GM20431 (cell line): ENCODE measurements at regions not wholly inside any gene's neighbourhood (a gene's known extent, or its start where the extent isn't known, plus 50 kb on each side); places are given as distances from the start of the nearest gene placed in this dataset.

Experiments
- in situ Hi-C: fragments of 300-500 bp; cut with MseI, MboI; formaldehyde crosslinking; loops from one replicate; pipeline ENCODE4 v1.15.0; 2020; ENCODE audit warnings: low sequenced_read_pairs; ENCODE audit not compliant: unreplicated experiment

DNA sequence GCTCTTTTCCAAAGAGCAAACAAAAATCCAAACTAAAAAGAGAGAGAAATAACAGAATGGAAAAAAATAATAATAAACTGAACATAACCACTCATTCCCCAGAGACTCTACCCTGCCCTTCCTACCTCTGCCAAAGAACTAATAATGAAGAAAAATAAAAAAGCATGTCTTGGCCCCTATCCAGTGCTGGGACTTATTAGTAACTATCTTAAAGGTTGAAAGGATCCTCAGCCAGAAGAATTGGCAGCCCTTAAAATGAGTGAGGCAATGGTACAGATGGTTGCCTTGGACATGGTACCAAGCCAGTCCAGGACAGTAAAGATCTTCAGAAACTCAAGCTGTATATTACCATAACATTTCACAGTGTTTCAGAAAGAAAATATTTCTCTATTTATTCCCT, 279.3 kb downstream of the HACE1 start:
- in situ Hi-C loops = no loop called here

DNA sequence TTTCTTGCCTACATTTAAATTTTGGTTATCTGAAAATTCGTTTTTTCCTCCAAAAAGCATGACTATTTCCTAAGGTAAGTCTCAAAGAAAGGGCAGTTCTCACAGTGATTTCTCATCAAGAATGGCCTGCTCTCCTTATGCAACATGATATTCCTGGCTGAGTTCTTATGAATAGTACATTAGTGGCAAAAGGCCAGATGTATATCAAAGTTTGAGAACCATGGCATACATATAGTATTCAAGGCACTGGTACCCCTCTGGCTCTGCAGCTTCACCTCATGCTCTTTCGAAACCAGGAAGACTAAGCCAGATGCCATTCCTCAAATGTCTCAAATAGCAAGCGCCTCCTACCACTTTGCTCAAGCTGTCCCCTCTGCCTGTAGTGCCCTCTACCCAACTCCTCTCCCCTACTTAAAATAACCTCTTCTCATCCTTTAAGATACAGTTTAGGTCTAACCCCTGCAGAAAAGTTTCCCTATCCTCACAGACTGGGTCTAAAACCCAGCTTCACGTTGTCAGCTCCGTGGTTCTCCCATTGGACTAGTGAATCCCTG, 280.3 kb downstream of the HACE1 start:
- in situ Hi-C loops = no loop called here

DNA sequence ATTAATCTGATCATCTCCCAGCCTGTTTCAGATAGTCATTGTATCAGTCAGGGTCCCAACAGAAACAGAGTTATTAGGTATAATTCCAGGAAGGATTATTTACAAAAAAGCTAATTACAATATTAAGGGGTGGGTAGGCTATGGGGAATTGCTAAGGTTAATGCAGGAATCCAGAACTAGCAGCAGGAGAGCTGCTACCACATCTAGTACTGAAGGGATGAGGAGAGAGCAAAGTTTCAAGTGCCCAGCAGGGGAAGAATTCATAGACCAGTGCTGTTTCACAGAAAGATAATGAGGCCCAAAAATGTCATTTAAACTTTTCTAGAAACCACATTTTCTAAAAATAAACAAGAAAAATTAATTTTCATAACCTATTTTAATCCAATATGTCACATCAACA, 284.2 kb downstream of the HACE1 start:
- in situ Hi-C loops = no loop called here

DNA sequence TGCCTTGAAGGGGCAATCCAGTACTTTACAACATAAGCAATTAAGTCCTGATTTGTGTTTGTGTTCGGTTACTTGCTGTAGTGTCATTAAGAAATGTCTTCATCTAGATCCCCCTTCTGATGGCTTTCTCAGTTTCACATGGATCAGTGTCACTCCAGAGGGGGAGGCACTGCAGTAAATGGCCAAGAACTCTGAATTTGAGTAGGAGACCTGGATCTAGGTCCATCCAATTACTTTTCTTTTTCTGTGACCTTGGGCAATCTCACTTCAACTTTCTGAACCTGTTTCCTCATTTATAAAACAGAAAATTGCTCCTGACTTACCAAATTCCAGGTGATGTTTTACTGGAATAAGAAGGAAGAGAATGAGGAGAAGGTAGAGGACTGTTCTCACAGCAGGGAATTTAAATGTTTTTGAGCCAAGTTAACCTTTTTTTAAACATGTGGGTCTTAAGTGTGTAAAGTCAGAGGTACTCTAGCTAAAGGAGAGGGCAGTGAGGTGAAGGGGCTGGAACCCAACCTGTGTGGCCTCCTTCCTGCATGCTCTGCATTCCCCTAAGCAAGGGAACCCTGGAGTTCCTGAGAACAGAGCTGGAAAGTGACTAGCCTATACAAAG, 285.5 kb downstream of the HACE1 start:
- in situ Hi-C loops = no loop called here

DNA sequence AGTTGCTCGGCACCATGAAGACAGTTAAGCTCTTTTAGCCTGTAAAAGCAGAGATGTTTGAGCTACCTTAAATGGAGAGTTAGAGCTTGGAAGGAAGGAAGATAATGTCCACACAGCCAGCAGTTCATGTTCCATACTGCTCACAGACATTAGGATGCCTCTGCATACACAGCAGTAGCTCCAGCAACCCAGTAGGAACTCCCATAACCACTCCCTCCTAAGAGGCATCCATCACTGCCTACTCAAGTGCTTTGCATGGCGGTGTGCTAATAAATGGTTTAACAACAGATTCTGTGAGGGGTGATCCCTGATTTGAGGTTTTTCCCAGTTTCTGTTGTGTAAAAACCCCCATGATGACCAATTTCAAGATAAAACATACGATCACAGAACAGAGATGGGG, 286.4 kb downstream of the HACE1 start:
- in situ Hi-C loops = no loop called here

DNA sequence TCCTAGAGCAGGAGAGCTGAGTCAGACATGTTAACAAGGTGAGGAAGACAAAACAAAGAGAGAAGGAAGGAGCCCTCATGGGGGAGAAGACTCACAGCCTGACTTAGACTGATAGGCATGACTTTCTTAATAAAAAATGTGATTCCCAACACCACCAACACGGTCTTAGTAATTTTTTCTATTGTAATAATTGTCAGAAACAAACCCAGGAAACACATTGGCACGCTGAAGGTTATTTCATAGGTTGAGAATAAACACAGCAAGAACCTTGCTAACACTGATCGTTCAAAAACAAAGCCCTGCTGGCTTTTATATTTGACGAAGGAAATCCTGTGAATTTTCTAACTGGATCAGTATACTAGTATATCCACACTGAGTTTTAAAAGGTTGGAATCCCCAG, 286.8 kb downstream of the HACE1 start:
- in situ Hi-C loops = no loop called here

DNA sequence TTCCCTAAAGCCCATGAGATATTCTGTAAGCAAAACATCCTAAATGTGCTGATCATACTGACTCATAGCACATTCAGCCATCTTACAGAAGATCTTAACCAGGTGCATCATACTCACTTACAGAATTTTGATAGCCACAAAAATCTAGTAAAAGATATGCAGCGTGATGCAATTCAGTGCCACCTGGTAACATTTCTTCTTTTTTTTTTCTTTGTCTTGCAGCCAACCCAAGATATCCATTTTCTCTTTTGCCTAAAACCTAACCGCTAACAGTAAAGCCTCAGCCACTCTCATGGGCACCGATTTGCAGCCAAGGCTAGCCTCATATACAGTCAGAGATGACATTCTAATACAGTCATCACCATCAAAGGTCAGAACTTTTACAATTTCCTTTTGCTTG, 293.3 kb downstream of the HACE1 start:
- in situ Hi-C loops = no loop called here

DNA sequence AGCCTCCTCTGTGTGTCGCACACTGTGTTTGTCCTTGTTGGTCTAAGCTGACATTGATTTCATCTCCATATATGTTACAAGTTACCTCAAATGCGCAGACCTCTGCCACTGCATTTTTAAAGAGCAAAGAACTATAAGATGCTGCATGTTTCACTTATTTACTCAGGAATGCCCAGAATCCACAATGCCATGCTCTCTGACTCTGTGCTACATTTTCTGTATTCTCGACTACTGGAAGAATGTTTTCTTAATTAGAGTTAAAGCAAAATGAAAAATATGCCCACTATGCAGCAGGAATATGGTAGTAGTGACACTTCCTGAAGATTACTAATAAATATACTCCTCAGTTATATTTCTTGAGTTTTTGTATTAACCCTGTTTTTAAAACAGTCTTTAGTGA, 296.4 kb downstream of the HACE1 start:
- in situ Hi-C loops = no loop called here

DNA sequence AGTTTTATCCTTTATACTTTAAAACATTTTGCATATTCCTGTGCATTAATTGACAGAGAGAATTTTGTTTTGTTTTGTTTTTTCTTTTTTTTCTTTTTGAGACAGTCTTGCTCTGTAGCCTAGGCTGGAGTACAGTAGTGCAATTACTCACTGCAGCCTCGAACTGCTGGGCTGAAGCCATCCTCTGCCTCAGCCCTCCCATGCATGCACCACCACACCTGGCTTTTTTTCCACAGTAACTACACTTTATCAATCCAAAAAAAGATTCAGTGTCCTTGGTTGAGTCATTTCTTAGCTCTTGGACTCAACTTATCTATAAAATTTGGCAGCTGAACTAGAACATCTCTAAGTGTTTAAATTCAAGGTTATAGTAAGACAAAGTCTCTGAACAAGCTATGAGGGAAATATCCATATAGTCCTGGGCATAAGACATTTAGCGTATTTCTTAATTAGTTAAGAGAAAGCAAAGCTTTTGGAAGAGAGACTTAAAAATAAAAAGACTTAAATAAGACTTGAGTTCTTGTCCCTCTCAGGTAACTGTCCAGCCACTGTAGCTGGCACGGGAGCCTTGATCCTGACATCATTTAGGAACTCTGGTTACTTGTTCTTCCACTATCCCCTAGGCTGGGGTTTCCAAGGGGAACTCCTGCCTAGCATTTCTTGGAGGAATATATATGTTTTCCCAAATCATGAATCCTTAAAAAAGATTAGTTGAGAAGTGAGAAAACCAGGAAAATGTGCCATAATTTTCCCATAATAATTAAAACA, 300.1 kb downstream of the HACE1 start:
- in situ Hi-C loops = no loop called here

DNA sequence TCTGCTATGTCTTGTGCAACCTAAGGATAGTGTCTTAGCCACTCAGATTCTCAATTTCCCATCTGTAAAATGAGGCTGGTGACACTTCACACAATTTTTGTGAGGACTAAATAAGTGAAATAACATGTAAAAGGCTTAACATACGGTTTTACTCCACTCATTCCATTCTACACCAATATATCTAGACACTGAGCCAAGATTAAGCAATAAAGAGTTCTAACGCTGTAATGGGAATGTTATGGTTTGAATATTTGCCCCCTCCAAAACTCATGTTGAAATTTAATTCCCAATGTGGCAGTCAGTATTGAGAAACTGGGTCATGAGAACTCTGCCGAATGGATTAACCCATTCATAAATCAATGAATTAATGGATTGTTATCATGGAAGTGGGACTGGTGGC, 301.0 kb downstream of the HACE1 start:
- in situ Hi-C loops = no loop called here

DNA sequence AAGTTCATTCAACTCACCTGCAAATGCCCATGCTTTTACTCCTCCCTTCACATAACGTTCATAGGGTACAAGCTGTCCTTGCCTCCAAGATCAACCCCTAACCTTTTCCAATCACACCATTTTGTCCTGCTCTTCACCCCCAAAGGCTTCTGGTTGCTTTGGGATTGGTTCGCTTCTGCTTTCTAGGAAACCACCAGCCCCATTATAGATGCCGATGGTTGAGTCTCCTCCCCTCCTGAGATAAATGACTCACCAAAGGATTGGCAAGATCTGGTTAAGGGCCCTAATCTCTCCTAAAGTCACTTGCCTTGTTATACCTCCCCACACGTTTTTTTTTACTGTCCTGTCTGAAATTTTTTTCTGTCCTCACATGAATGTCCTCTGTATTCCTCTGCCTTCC, 311.4 kb downstream of the HACE1 start:
- in situ Hi-C loops = no loop called here

DNA sequence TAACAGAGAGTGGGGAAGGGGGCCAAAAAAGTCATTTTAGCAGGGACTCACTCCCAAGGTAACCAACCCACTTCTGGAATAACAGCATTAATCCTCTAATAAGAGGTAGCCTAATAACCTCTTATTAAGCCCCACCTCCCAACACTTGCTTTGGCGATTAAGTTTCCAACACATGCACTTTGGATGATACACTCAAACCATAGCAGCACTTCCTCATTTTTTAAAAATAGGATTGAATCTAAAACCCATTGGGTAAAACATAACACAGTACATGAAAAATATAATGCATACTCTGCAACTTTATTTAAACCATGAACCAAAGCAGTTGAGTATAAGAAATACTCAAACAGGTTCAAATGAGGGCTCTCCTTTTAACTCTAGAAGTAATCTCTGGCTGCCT, 318.3 kb downstream of the HACE1 start:
- in situ Hi-C loops = no loop called here

DNA sequence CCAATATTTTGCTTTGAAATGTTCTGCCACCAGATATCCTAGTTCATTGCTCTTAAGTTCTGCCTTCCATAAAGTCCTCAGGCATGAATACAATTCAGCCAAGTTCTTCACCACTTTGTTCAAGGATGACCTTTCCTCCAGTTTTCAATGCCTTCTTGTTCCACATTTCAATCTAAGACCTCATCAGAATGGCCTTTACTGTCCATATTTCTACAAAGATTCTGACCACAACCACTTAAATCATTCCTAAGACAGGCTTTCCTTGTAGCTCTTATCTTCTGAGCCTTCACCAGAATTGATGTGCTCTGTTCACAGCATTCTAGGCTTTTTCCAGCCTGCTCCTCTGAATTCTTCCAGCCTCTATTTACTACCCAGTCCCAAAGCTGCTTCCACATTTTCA, 319.0 kb downstream of the HACE1 start:
- in situ Hi-C loops = no loop called here

DNA sequence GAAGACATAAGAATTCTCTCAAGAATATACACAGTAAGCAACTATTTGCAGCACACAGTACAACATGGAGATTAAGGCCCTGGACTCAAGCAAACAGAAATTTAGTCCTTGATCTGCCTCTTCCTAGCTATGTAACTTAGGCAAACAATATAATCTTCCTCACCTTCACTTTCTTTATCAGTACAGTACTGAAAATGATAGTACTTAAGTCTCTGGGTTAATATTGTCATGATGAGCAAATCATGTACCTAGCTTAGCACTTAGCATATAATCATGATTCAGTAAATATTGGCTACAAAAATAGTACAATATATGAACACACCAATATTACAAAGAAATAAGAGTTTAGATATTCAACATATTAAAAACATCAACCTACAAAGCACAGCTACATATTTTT, 320.5 kb downstream of the HACE1 start:
- in situ Hi-C loops = no loop called here

DNA sequence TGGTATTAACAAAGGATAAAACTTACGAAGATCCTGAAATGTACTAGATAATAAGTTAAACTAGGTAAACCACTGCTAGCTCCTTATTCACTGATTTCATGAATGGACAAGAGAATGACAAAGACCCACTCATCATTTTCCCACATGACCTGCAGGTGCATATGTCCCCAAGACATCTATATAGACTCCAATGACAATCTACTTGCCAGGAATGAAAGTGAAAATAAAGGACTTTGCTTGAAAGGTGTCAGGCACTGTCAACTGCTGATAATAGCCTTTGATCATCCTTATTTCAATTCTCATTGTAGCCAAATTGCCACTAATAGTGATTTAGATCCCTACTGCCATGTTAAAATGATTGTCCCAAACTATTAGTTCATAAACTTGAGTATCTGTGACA, 321.8 kb downstream of the HACE1 start:
- in situ Hi-C loops = no loop called here

DNA sequence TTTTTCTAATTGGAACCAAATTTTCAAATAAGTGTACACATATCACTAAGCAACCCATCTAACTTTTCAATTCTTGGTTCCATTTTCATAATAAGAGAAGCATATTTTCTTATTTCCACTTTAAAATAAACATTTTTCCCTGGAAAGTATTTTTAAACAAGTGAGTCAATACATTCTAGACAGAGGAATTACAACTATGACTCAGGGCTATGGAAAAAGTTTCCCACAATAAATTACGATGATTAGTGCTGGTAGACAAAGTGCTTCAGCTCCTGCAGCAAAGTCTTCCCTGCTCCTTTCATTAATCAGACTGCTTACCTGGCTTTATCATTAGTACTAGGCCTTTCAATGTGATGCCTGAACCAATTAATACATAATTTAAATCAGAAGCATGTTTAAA, 322.5 kb downstream of the HACE1 start:
- in situ Hi-C loops = no loop called here

DNA sequence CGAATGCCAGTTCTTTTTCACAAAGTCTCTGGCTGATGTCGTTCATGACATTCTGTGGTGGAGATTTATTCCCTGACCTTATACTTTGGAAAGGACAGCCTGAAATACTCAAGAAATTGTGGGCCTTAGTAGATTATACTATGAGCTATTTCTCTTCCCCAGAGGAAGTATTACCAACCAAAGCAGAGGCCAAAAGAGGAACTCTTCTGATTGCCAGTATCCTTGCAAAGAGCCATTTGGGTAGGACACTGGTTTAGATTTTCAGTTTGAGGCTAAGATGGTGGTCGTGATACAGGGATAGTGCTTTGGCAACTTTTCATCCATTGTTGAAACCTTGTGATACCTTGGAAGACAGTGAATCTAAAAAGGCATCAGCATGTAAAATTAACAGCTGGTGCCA, 327.3 kb downstream of the HACE1 start:
- in situ Hi-C loops = no loop called here

DNA sequence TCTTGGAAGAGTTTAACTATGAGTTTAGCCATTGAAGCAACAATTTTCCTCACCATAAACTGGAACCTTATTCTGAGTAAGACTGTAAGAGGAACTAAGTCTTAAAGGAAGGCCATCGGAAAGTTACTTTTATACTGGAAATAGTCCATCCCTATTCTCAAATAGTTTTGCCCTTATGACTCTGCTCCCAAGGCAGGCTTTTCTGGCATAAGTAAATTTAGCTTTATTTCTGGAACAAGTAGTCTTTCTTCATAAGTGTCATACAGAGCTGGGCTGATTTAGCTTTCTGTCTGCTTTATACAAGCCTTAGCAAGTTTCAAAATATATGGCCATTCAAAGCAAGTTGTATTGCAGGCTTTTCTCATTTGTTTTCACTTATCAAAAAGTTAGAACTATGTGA, 328.1 kb downstream of the HACE1 start:
- in situ Hi-C loops = no loop called here

DNA sequence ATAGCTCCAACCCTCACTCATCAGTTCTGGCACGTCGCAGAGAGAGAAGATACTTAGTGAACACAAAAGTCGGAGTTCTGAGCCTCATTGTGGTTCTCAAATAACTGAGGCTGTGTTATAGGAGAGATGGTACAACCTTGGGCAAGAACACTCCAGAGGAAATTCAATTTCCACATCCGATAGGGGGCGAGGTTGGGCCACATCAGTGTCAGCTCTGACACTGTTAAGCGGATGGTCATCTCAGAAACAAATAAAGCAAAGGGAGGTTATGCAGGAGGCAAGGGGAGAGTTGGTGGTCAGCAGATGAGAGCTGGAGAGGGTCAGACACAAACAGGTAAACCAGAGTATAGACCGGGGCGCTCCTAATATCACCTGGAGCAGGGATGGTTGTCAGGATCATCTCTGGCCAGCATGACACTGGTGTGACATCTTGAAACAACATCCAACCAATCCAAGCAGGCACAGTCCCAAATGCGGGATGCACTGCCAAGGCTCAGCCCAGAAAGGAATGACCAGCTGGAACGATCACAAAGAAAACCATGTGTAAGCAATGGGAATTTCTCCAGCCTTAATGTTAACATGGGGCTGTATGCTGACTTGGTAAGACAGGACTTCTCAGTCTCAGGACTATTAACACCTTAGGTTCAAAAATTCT, 331.8 kb downstream of the HACE1 start:
- in situ Hi-C loops = no loop called here

DNA sequence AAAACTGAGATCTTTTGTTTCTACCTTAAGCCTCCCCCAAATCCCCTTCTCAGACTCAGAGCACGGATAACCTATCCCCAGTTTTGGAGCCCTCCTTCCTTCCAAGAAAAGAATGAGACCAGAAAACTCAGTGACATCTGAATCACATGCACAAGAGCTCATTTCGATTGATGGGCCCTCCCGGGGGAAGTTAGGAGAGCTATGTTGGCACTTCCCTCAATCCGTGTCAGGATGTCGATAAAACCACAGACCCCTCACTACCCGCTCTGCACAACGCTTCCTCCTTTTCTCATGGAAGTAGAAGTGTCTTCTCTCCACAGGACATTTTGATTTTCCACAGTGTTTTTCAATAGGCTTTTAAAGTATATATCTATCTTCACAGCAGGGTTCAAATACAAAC, 332.4 kb downstream of the HACE1 start:
- in situ Hi-C loops = no loop called here

DNA sequence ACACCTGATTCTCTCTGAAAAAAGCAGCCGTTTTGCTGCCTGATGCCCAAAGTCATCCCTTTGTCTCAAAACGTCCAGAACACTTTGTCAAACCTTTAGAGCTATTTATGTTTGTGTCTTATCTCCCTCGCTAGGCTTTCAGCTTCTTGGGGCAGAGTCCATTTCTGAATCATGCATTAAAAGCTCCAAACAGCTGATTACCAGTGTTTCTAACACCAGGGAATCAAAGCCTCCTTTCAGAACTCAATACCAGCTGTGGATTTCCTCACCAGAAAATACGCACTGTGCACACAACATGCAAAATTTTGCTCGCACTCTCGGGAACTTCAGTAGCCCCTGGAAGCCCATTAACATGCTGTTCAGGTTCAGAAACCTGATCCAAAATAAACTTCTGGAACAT, 333.3 kb downstream of the HACE1 start:
- in situ Hi-C loops = no loop called here
